Astrocyte (in vitro differentiated cells and primary cell): ENCODE measurements at regions not wholly inside any gene's neighbourhood (a gene's known extent, or its start where the extent isn't known, plus 50 kb on each side); places are given as distances from the start of the nearest gene placed in this dataset.

Experiments
- DNase-seq: peaks from one replicate; pipeline ENCODE4 v3.0.0-alpha.2; 2010; ENCODE audit warnings: low read depth
- FAIRE-seq: peaks from 2 replicates; lab custom pipeline; 2011; peaks lifted over from hg19 to GRCh38; lab: Jason Lieb, UNC
- H2AFZ ChIP-seq: 2 replicates; pipeline ENCODE4 v1.6.0; 2012; ENCODE audit warnings: low read depth, low read length, inconsistent platforms
- H3K27ac ChIP-seq: 2 replicates; pipeline ENCODE4 v1.5.1; 2011; ENCODE audit warnings: low read depth, low read length, inconsistent platforms
- H3K27me3 ChIP-seq: 2 replicates; pipeline ENCODE4 v1.6.0; 2011; ENCODE audit warnings: low read length, inconsistent platforms; ENCODE audit not compliant: insufficient read depth
- H3K36me3 ChIP-seq: 2 replicates; pipeline ENCODE4 v1.5.1; 2011; ENCODE audit warnings: low read length, inconsistent platforms; ENCODE audit not compliant: insufficient read depth
- H3K4me1 ChIP-seq: 2 replicates; pipeline ENCODE4 v1.5.1; 2011; ENCODE audit warnings: low read length, inconsistent platforms; ENCODE audit not compliant: insufficient read depth
- H3K4me2 ChIP-seq: 2 replicates; pipeline ENCODE4 v1.6.0; 2012; ENCODE audit warnings: low read length, inconsistent platforms
- H3K4me3 ChIP-seq: 2 replicates; pipeline ENCODE4 v1.5.1; 2011; ENCODE audit warnings: low read depth, mild to moderate bottlenecking, low read length, inconsistent platforms; ENCODE audit not compliant: insufficient read depth
- H3K79me2 ChIP-seq: 2 replicates; pipeline ENCODE4 v1.6.0; 2012; ENCODE audit warnings: mild to moderate bottlenecking, low read length, inconsistent platforms; ENCODE audit not compliant: insufficient read depth
- H3K9ac ChIP-seq: 2 replicates; pipeline ENCODE4 v1.6.0; 2012; ENCODE audit warnings: mild to moderate bottlenecking, low read length, inconsistent platforms
- H3K9me3 ChIP-seq: 2 replicates; pipeline ENCODE4 v1.5.1; 2012; ENCODE audit warnings: low read depth, mild to moderate bottlenecking, low read length, inconsistent platforms; ENCODE audit not compliant: insufficient read depth
- H4K20me1 ChIP-seq: 2 replicates; pipeline ENCODE4 v1.6.0; 2012; ENCODE audit warnings: low read length, inconsistent platforms; ENCODE audit not compliant: insufficient read depth
- H3K27ac Mint-ChIP-seq: one replicate; pipeline ENCODE4 v1.8.0; 2021; ENCODE audit warnings: mild to moderate bottlenecking, mixed read lengths; ENCODE audit not compliant: unreplicated experiment
- H3K27me3 Mint-ChIP-seq: one replicate; pipeline ENCODE4 v1.8.0; 2021; ENCODE audit warnings: low read depth, mixed read lengths; ENCODE audit not compliant: unreplicated experiment
- H3K36me3 Mint-ChIP-seq: one replicate; pipeline ENCODE4 v1.8.0; 2021; ENCODE audit warnings: low read depth, mixed read lengths; ENCODE audit not compliant: unreplicated experiment
- H3K4me1 Mint-ChIP-seq: one replicate; pipeline ENCODE4 v1.8.0; 2021; ENCODE audit warnings: low read depth, mixed read lengths; ENCODE audit not compliant: unreplicated experiment
- H3K4me3 Mint-ChIP-seq: one replicate; pipeline ENCODE4 v1.8.0; 2021; ENCODE audit warnings: mild to moderate bottlenecking, moderate library complexity, mixed read lengths; ENCODE audit not compliant: unreplicated experiment
- H3K9me3 Mint-ChIP-seq: one replicate; pipeline ENCODE4 v1.8.0; 2021; ENCODE audit warnings: mild to moderate bottlenecking, mixed read lengths; ENCODE audit not compliant: unreplicated experiment
- EZH2 ChIP-seq: IDR thresholded peaks from 2 replicates; pipeline ENCODE4 v1.6.1; 2012; ENCODE audit warnings: mild to moderate bottlenecking, low read length, inconsistent platforms; ENCODE audit not compliant: insufficient read depth
- TF ChIP-seq, protein P1 (sequence below): IDR thresholded peaks from 2 replicates; pipeline ENCODE4 v1.5.1; 2011; ENCODE audit warnings: low read depth, mild to moderate bottlenecking, inconsistent platforms, low read length, moderate library complexity; ENCODE audit not compliant: insufficient read depth

DNA sequence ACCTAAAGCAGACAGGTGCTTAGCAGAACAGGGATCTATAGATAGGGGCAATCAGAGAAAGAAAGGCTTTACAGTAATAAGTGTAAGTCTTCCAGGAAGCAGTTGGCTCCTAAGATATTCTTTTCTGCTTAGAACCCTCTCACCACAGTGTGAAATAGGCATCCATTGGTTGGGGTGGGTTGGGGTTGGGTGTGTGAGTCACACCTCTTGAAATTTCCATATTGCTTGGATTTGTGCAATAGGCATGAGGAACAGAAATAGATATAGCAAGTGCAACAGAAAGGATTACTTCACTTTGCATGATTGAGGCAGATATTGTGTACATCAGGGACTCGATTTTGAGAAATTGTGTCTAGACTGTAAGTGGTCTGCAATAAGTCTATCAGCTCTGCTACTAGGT, 200.1 kb upstream of the GAP43 start:
- H4K20me1 ChIP-seq, result no peaks in the 10 kb centered on the region
- no peaks in the 10 kb centered on the region for H3K36me3 Mint-ChIP-seq
- no peak for TF ChIP-seq EZH2
- TF ChIP-seq, protein P1, sequence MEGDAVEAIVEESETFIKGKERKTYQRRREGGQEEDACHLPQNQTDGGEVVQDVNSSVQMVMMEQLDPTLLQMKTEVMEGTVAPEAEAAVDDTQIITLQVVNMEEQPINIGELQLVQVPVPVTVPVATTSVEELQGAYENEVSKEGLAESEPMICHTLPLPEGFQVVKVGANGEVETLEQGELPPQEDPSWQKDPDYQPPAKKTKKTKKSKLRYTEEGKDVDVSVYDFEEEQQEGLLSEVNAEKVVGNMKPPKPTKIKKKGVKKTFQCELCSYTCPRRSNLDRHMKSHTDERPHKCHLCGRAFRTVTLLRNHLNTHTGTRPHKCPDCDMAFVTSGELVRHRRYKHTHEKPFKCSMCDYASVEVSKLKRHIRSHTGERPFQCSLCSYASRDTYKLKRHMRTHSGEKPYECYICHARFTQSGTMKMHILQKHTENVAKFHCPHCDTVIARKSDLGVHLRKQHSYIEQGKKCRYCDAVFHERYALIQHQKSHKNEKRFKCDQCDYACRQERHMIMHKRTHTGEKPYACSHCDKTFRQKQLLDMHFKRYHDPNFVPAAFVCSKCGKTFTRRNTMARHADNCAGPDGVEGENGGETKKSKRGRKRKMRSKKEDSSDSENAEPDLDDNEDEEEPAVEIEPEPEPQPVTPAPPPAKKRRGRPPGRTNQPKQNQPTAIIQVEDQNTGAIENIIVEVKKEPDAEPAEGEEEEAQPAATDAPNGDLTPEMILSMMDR, result no peak
- FAIRE-seq (peak; percentile 9), DNase-seq (no peak)
- no peak overlapping the region for H3K4me3 Mint-ChIP-seq
- no peaks in the 10 kb centered on the region for H3K36me3 ChIP-seq
- H3K4me2 ChIP-seq, result no peak overlapping the region
- H3K79me2 ChIP-seq, result no peaks in the 10 kb centered on the region
- no peak overlapping the region for H2AFZ ChIP-seq
- no peak overlapping the region for H3K4me3 ChIP-seq
- H3K4me1 Mint-ChIP-seq, result no peaks in the 10 kb centered on the region
- peaks cover 2% of the 10 kb centered on the region for H3K9me3 Mint-ChIP-seq
- H3K27ac ChIP-seq, result no peak overlapping the region
- no peaks in the 10 kb centered on the region for H3K4me1 ChIP-seq
- H3K27me3 ChIP-seq, result no peaks in the 10 kb centered on the region
- H3K27me3 Mint-ChIP-seq, result no peaks in the 10 kb centered on the region
- no peak overlapping the region for H3K9ac ChIP-seq
- H3K9me3 ChIP-seq, result no peaks in the 10 kb centered on the region
- H3K27ac Mint-ChIP-seq, result no peak overlapping the region

DNA sequence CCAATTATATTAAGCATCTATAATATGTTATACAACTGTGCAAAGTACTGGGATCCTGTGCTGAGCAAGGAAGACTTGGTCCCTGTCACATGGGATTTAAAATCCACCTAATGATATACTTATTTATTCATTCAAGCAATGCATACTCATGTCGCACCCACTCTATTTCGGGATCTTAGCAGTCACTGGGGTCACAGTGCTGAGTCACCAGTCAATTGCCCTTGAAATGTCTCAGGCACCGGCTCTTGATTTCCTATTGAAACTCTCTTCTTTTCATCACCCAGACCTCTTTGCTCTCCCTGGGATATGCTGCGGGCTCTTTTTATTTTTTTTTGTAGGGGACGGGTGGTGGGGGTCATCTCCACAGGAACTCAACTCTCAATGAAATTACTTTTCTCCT, 194.5 kb upstream of the GAP43 start:
- H3K36me3 Mint-ChIP-seq, result no peaks in the 10 kb centered on the region
- Histone ChIP-seq H3K27me3 (no peaks in the 10 kb centered on the region), H2AFZ (no peak overlapping the region), H3K9ac (no peak overlapping the region), H3K4me3 (no peak overlapping the region), H3K4me1 (peaks cover 3% of the 10 kb centered on the region), H3K36me3 (no peaks in the 10 kb centered on the region), H3K9me3 (no peaks in the 10 kb centered on the region), H4K20me1 (no peaks in the 10 kb centered on the region), H3K4me2 (peak overlapping the region; percentile 39), H3K27ac (no peak overlapping the region), H3K79me2 (no peaks in the 10 kb centered on the region)
- H3K4me3 Mint-ChIP-seq, result no peak overlapping the region
- no peaks in the 10 kb centered on the region for H3K27me3 Mint-ChIP-seq
- DNase-seq (peak; percentile 32), FAIRE-seq (no peak)
- peaks cover 9% of the 10 kb centered on the region for H3K4me1 Mint-ChIP-seq
- H3K9me3 Mint-ChIP-seq, result no peaks in the 10 kb centered on the region
- TF ChIP-seq, protein P1, result no peak
- TF ChIP-seq EZH2, result no peak
- no peak overlapping the region for H3K27ac Mint-ChIP-seq

DNA sequence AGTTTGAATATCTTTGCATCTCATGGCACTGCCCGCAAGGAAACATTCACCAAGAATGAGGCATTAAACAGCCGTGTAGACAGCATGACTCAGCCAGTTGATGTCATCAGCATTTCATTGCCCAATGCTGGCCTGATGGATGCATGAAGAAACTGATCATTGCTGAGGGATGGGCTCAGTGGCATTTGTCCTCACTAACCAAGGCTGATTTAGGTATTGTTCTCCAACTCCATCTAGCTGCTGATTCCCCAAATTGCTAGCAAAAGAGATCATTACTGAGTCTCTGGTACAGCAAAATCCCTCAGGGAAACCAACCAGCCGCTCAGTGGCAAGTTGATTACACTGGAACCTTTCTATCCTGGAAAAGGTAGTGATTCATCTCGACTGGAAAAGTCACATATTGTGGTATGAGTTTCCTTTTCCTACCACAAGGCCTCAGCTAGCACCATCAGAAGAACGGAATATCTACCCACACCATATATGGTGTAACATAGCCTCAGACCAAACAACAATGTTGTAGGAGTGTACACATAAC, 186.5 kb upstream of the GAP43 start:
- Mint-ChIP-seq H3K27me3 (no peaks in the 10 kb centered on the region), H3K36me3 (no peaks in the 10 kb centered on the region), H3K4me1 (peaks cover 10% of the 10 kb centered on the region), H3K27ac (peak overlapping the region; percentile 73), H3K4me3 (no peak overlapping the region), H3K9me3 (peaks cover 2% of the 10 kb centered on the region)
- FAIRE-seq, result peak; percentile 100
- no peaks in the 10 kb centered on the region for H4K20me1 ChIP-seq
- H3K27me3 ChIP-seq, result no peaks in the 10 kb centered on the region
- H3K9me3 ChIP-seq, result no peaks in the 10 kb centered on the region
- peak overlapping the region; percentile 35 for H3K9ac ChIP-seq
- peak overlapping the region; percentile 67 for H3K4me2 ChIP-seq
- TF ChIP-seq, protein P1, result peak; percentile 64
- no peak for TF ChIP-seq EZH2
- peaks cover 18% of the 10 kb centered on the region for H3K4me1 ChIP-seq
- peak overlapping the region; percentile 51 for H2AFZ ChIP-seq
- H3K36me3 ChIP-seq, result no peaks in the 10 kb centered on the region
- peak; percentile 96 for DNase-seq
- no peak overlapping the region for H3K4me3 ChIP-seq
- H3K79me2 ChIP-seq, result no peaks in the 10 kb centered on the region
- H3K27ac ChIP-seq, result peak overlapping the region; percentile 95
